DND-41 (cell line): ENCODE measurements at regions not wholly inside any gene's neighbourhood (a gene's known extent, or its start where the extent isn't known, plus 50 kb on each side); places are given as distances from the start of the nearest gene placed in this dataset.

Experiments
- CTCF ChIP-seq: IDR thresholded peaks from 2 replicates; pipeline ENCODE4 v1.5.1; 2012; ENCODE audit warnings: borderline replicate concordance, low read length, moderate library complexity, mild to moderate bottlenecking; ENCODE audit not compliant: poor library complexity, severe bottlenecking; ENCODE audit errors: extremely low read depth
- EZH2 ChIP-seq: IDR thresholded peaks from 3 replicates; pipeline ENCODE4 v1.6.1; 2012; ENCODE audit warnings: borderline replicate concordance, low read depth, mild to moderate bottlenecking, moderate library complexity, low read length, inconsistent platforms; ENCODE audit not compliant: severe bottlenecking

- TF ChIP-seq CTCF, result no peak
- no peak for TF ChIP-seq EZH2
These were observed 722.2 kb upstream of the SEMA6A start for GRCh38 chr5:117296872-117297271.
